Activated CD8-positive, alpha-beta T cell treated with anti-CD3 and anti-CD28 coated beads, Interleukin-2, amount 10 ng/mL, durations not matched to agents 7 days and 5 days (primary cell): ENCODE measurements at regions not wholly inside any gene's neighbourhood (a gene's known extent, or its start where the extent isn't known, plus 50 kb on each side); places are given as distances from the start of the nearest gene placed in this dataset.

Source experiments
- ATAC-seq: fragments of 150-1000 bp; cut with Tn5 transposase; one replicate; pipeline ENCODE4 v1.10.0; 2021; ENCODE audit warnings: moderate library complexity
- CTCF ChIA-PET: fragments of 350-600 bp; sonication (Branson Sonifier 250); formaldehyde crosslinking; loops from one replicate; lab custom pipeline; 2021; ENCODE audit warnings: antibody characterized with exemption; lab: Charles Lee
- POLR2A ChIA-PET: fragments of 350-600 bp; sonication (Branson Sonifier 250); formaldehyde crosslinking; loops from one replicate; lab custom pipeline; 2021; ENCODE audit warnings: antibody characterized with exemption; lab: Charles Lee
- DNase-seq: peaks from one replicate; pipeline ENCODE4 v3.0.0-alpha.2; 2020
- H3K27ac Mint-ChIP-seq: one replicate; pipeline ENCODE4 v1.8.0; 2021; ENCODE audit warnings: mild to moderate bottlenecking, mixed read lengths
- H3K27me3 Mint-ChIP-seq: one replicate; pipeline ENCODE4 v1.8.0; 2021; ENCODE audit warnings: low read depth, mixed read lengths
- H3K36me3 Mint-ChIP-seq: one replicate; pipeline ENCODE4 v1.8.0; 2021; ENCODE audit warnings: low read depth, mixed read lengths
- H3K4me1 Mint-ChIP-seq: one replicate; pipeline ENCODE4 v1.8.0; 2021; ENCODE audit warnings: low read depth, mixed read lengths
- H3K4me3 Mint-ChIP-seq: one replicate; pipeline ENCODE4 v1.8.0; 2021; ENCODE audit warnings: mild to moderate bottlenecking, mixed read lengths
- H3K9me3 Mint-ChIP-seq: one replicate; pipeline ENCODE4 v1.8.0; 2022; ENCODE audit warnings: mixed read lengths; ENCODE audit not compliant: insufficient read depth

GRCh38 chr4:45621971-45622370 lies 501.9 kb downstream of the GABRG1 start:
- no peak overlapping the region for H3K4me3 Mint-ChIP-seq
- CTCF ChIA-PET = no interaction called here
- no peaks in the 10 kb centered on the region for H3K27me3 Mint-ChIP-seq
- no peak for DNase-seq
- no peaks in the 10 kb centered on the region for H3K9me3 Mint-ChIP-seq
- no peaks in the 10 kb centered on the region for H3K4me1 Mint-ChIP-seq
- H3K36me3 Mint-ChIP-seq = no peaks in the 10 kb centered on the region
- no peak overlapping the region for H3K27ac Mint-ChIP-seq
- POLR2A ChIA-PET = no interaction called here
- no peak for ATAC-seq

GRCh38 chr4:45620808-45621207 lies 503.0 kb downstream of the GABRG1 start:
- ChIA-PET POLR2A (no interaction called here), CTCF (no interaction called here)
- Mint-ChIP-seq H3K27me3 (no peaks in the 10 kb centered on the region), H3K36me3 (no peaks in the 10 kb centered on the region), H3K9me3 (no peaks in the 10 kb centered on the region), H3K4me1 (no peaks in the 10 kb centered on the region), H3K27ac (no peak overlapping the region), H3K4me3 (no peak overlapping the region)
- ATAC-seq (no peak), DNase-seq (no peak)

GRCh38 chr4:45596379-45597101 lies 527.3 kb downstream of the GABRG1 start:
- Mint-ChIP-seq H3K9me3 (peaks cover 10% of the 10 kb centered on the region), H3K27me3 (no peaks in the 10 kb centered on the region), H3K36me3 (no peaks in the 10 kb centered on the region), H3K4me1 (no peaks in the 10 kb centered on the region), H3K27ac (no peak overlapping the region), H3K4me3 (no peak overlapping the region)
- ATAC-seq (no peak), DNase-seq (no peak)
- CTCF ChIA-PET = no interaction called here
- POLR2A ChIA-PET = no interaction called here

GRCh38 chr4:45580334-45580733 lies 543.5 kb downstream of the GABRG1 start:
- ChIA-PET POLR2A (no interaction called here), CTCF (no interaction called here)
- Mint-ChIP-seq H3K4me3 (no peak overlapping the region), H3K27me3 (no peaks in the 10 kb centered on the region), H3K4me1 (no peaks in the 10 kb centered on the region), H3K9me3 (peaks cover 18% of the 10 kb centered on the region), H3K36me3 (no peaks in the 10 kb centered on the region), H3K27ac (no peak overlapping the region)
- ATAC-seq (no peak), DNase-seq (no peak)

GRCh38 chr4:45578874-45579273 lies 545.0 kb downstream of the GABRG1 start:
- Mint-ChIP-seq H3K27me3 (no peaks in the 10 kb centered on the region), H3K27ac (no peak overlapping the region), H3K4me1 (no peaks in the 10 kb centered on the region), H3K36me3 (no peaks in the 10 kb centered on the region), H3K4me3 (no peak overlapping the region), H3K9me3 (peaks cover 10% of the 10 kb centered on the region)
- ChIA-PET POLR2A (no interaction called here), CTCF (no interaction called here)
- ATAC-seq (no peak), DNase-seq (no peak)

GRCh38 chr4:45576275-45576674 lies 547.6 kb downstream of the GABRG1 start:
- DNase-seq (no peak), ATAC-seq (no peak)
- no peaks in the 10 kb centered on the region for H3K36me3 Mint-ChIP-seq
- no peaks in the 10 kb centered on the region for H3K27me3 Mint-ChIP-seq
- H3K4me3 Mint-ChIP-seq = no peak overlapping the region
- no peak overlapping the region for H3K27ac Mint-ChIP-seq
- no peaks in the 10 kb centered on the region for H3K4me1 Mint-ChIP-seq
- POLR2A ChIA-PET = no interaction called here
- CTCF ChIA-PET = no interaction called here
- peaks cover 4% of the 10 kb centered on the region for H3K9me3 Mint-ChIP-seq

GRCh38 chr4:45569619-45570018 lies 554.2 kb downstream of the GABRG1 start:
- H3K9me3 Mint-ChIP-seq = no peaks in the 10 kb centered on the region
- no peak overlapping the region for H3K27ac Mint-ChIP-seq
- ATAC-seq = no peak
- no peak for DNase-seq
- ChIA-PET POLR2A (no interaction called here), CTCF (no interaction called here)
- H3K4me1 Mint-ChIP-seq = no peaks in the 10 kb centered on the region
- no peaks in the 10 kb centered on the region for H3K27me3 Mint-ChIP-seq
- no peak overlapping the region for H3K4me3 Mint-ChIP-seq
- H3K36me3 Mint-ChIP-seq = no peaks in the 10 kb centered on the region

- Mint-ChIP-seq H3K9me3 (no peaks in the 10 kb centered on the region), H3K36me3 (no peaks in the 10 kb centered on the region), H3K4me1 (no peaks in the 10 kb centered on the region), H3K27ac (no peak overlapping the region), H3K4me3 (no peak overlapping the region), H3K27me3 (no peaks in the 10 kb centered on the region)
- ATAC-seq (no peak), DNase-seq (no peak)
- ChIA-PET CTCF (no interaction called here), POLR2A (no interaction called here)
These were observed 555.2 kb downstream of the GABRG1 start for GRCh38 chr4:45568694-45569093.

- CTCF ChIA-PET = no interaction called here
These were observed 556.8 kb downstream of the GABRG1 start for GRCh38 chr4:45566896-45567603.

GRCh38 chr4:45554423-45554822 lies 569.4 kb downstream of the GABRG1 start:
- POLR2A ChIA-PET = no interaction called here
- Mint-ChIP-seq H3K27me3 (no peaks in the 10 kb centered on the region), H3K4me3 (no peak overlapping the region), H3K36me3 (no peaks in the 10 kb centered on the region), H3K9me3 (no peaks in the 10 kb centered on the region), H3K4me1 (no peaks in the 10 kb centered on the region), H3K27ac (no peak overlapping the region)
- CTCF ChIA-PET = no interaction called here
- ATAC-seq = no peak
- DNase-seq = no peak

More at GRCh38 chr4:45566896-45567603, 556.8 kb downstream of the GABRG1 start:
- no peaks in the 10 kb centered on the region for H3K4me1 Mint-ChIP-seq
- ATAC-seq (no peak), DNase-seq (no peak)
- no peaks in the 10 kb centered on the region for H3K27me3 Mint-ChIP-seq
- POLR2A ChIA-PET = no interaction called here
- no peak overlapping the region for H3K4me3 Mint-ChIP-seq
- no peaks in the 10 kb centered on the region for H3K36me3 Mint-ChIP-seq
- H3K27ac Mint-ChIP-seq = no peak overlapping the region
- no peaks in the 10 kb centered on the region for H3K9me3 Mint-ChIP-seq

GRCh38 chr4:45550766-45551366 lies 573.0 kb downstream of the GABRG1 start:
- Mint-ChIP-seq H3K4me1 (no peaks in the 10 kb centered on the region), H3K4me3 (no peak overlapping the region), H3K27me3 (no peaks in the 10 kb centered on the region), H3K36me3 (no peaks in the 10 kb centered on the region), H3K9me3 (peaks cover 4% of the 10 kb centered on the region), H3K27ac (no peak overlapping the region)
- CTCF ChIA-PET = no interaction called here
- POLR2A ChIA-PET = no interaction called here
- ATAC-seq (no peak), DNase-seq (no peak)

GRCh38 chr4:45539142-45539814 lies 584.6 kb downstream of the GABRG1 start:
- H3K36me3 Mint-ChIP-seq = no peaks in the 10 kb centered on the region
- H3K27me3 Mint-ChIP-seq = no peaks in the 10 kb centered on the region
- POLR2A ChIA-PET = no interaction called here
- no peak overlapping the region for H3K4me3 Mint-ChIP-seq
- CTCF ChIA-PET = no interaction called here
- ATAC-seq (no peak), DNase-seq (no peak)
- no peaks in the 10 kb centered on the region for H3K4me1 Mint-ChIP-seq
- peaks cover 7% of the 10 kb centered on the region for H3K9me3 Mint-ChIP-seq
- H3K27ac Mint-ChIP-seq = no peak overlapping the region
